LNCaP clone FGC (cell line): ENCODE measurements at regions not wholly inside any gene's neighbourhood (a gene's known extent, or its start where the extent isn't known, plus 50 kb on each side); places are given as distances from the start of the nearest gene placed in this dataset.

Experiments used
- DNase-seq: peaks from one replicate; pipeline ENCODE4 v3.0.0-alpha.2; 2011; ENCODE audit warnings: low read depth
- H3K4me3 ChIP-seq: 2 replicates; pipeline ENCODE4 v1.5.1; 2011; ENCODE audit warnings: mild to moderate bottlenecking, low read depth, low read length, control low read depth
- CTCF ChIP-seq: IDR thresholded peaks from 2 replicates; pipeline ENCODE4 v1.5.1; 2012; ENCODE audit warnings: mild to moderate bottlenecking; ENCODE audit not compliant: control insufficient read depth, insufficient read depth; ENCODE audit errors: extremely low read depth

- no peak for DNase-seq
- no peak overlapping the region for H3K4me3 ChIP-seq
- no peak for TF ChIP-seq CTCF
Observed at GRCh38 chr12:19681007-19681406, 241.7 kb downstream of the AEBP2 start.

GRCh38 chr12:19683178-19683927, 244.1 kb downstream of the AEBP2 start:
- H3K4me3 ChIP-seq: no peak overlapping the region
- no peak for DNase-seq
- TF ChIP-seq CTCF: no peak

- TF ChIP-seq CTCF: no peak
- H3K4me3 ChIP-seq: no peak overlapping the region
- DNase-seq: no peak
Observed at GRCh38 chr12:19687371-19687770, 248.1 kb downstream of the AEBP2 start.

- no peak for TF ChIP-seq CTCF
- no peak for DNase-seq
- no peak overlapping the region for H3K4me3 ChIP-seq
Observed at GRCh38 chr12:19688532-19688931, 249.2 kb downstream of the AEBP2 start.

GRCh38 chr12:19689226-19689625, 249.9 kb downstream of the AEBP2 start:
- DNase-seq: no peak
- H3K4me3 ChIP-seq: no peak overlapping the region
- no peak for TF ChIP-seq CTCF

GRCh38 chr12:19689801-19690472, 250.6 kb downstream of the AEBP2 start:
- no peak for TF ChIP-seq CTCF
- no peak overlapping the region for H3K4me3 ChIP-seq
- peak; percentile 54 for DNase-seq
